Liver (tissue), 3 donors: ENCODE measurements at regions not wholly inside any gene's neighbourhood (a gene's known extent, or its start where the extent isn't known, plus 50 kb on each side); places are given as distances from the start of the nearest gene placed in this dataset.
"Not testable (repeated sequence)": the region's sequence is repeated elsewhere in the genome, so short reads cannot be mapped to it uniquely, and the experiment has no call there.

ENCODE experiments used
- EGR1 ChIP-seq, 2 donors: IDR thresholded peaks; 2 replicates each; pipeline ENCODE4 v1.6.1; 2016 to 2018; ENCODE audit warnings: antibody characterized with exemption in 2 of 2, low read depth in 2 of 2
- FOXA1 ChIP-seq: IDR thresholded peaks from 2 replicates; pipeline ENCODE4 v1.6.1; 2016; ENCODE audit warnings: antibody characterized with exemption
- GABPA ChIP-seq, 2 donors: IDR thresholded peaks in 1 of 2; conservative IDR thresholded peaks in 1 of 2; 2 replicates each; pipeline ENCODE4 v1.6.1; 2016; ENCODE audit warnings: antibody characterized with exemption in 2 of 2, mild to moderate bottlenecking in 1 of 2, moderate library complexity in 1 of 2
- HNF4A ChIP-seq, 2 donors: conservative IDR thresholded peaks; 2 replicates each; pipeline ENCODE4 v1.6.1; 2016; ENCODE audit warnings: antibody characterized with exemption in 2 of 2, mild to moderate bottlenecking in 2 of 2
- JUND ChIP-seq, 2 donors: IDR thresholded peaks; 2 replicates each; pipeline ENCODE4 v1.6.1; 2016; ENCODE audit warnings: antibody characterized with exemption in 2 of 2
- TAF1 ChIP-seq: conservative IDR thresholded peaks from 2 replicates; pipeline ENCODE4 v1.6.1; 2016; ENCODE audit warnings: antibody characterized with exemption, mild to moderate bottlenecking
- TF ChIP-seq, protein P1 (sequence below): fragments of 150-350 bp; IDR thresholded peaks from 2 replicates; pipeline ENCODE4 v1.5.1; 2017; ENCODE audit warnings: improper control_type of control experiment, low read depth, low read length; ENCODE audit not compliant: missing input control
- TF ChIP-seq, protein P2 (sequence below): IDR thresholded peaks from 2 replicates; pipeline ENCODE4 v1.6.1; 2016; ENCODE audit warnings: antibody characterized with exemption
- TF ChIP-seq, protein P3 (sequence below): IDR thresholded peaks from 2 replicates; pipeline ENCODE4 v1.6.1; 2016; ENCODE audit warnings: antibody characterized with exemption
- TF ChIP-seq, protein P4 (sequence below): IDR thresholded peaks from 2 replicates; pipeline ENCODE4 v1.6.1; 2016; ENCODE audit warnings: antibody characterized with exemption, mild to moderate bottlenecking
- donor health status: healthy.
- donor health status: healthy.

DNA sequence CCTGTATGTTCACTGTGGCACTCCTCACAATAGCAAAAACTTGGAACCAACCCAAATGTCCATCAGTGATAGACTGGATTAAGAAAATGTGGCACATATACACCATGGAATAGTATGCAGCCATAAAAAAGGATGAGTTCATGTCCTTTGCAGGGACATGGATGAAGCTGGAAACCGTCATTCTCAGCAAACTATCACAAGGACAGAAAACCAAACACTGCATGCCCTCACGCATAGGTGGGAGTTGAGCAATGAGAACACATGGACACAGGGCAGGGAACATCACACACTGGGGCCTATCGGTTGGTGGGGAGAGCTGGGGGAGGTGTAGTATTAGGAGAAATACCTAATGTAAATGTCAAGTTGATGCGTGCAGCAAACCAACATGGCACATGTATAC is 275.7 kb upstream of the TLE3 start:
- TF ChIP-seq, protein P1, sequence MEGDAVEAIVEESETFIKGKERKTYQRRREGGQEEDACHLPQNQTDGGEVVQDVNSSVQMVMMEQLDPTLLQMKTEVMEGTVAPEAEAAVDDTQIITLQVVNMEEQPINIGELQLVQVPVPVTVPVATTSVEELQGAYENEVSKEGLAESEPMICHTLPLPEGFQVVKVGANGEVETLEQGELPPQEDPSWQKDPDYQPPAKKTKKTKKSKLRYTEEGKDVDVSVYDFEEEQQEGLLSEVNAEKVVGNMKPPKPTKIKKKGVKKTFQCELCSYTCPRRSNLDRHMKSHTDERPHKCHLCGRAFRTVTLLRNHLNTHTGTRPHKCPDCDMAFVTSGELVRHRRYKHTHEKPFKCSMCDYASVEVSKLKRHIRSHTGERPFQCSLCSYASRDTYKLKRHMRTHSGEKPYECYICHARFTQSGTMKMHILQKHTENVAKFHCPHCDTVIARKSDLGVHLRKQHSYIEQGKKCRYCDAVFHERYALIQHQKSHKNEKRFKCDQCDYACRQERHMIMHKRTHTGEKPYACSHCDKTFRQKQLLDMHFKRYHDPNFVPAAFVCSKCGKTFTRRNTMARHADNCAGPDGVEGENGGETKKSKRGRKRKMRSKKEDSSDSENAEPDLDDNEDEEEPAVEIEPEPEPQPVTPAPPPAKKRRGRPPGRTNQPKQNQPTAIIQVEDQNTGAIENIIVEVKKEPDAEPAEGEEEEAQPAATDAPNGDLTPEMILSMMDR, result not testable (repeated sequence)
- not testable (repeated sequence) for TF ChIP-seq JUND (IDR thresholded peaks at IDR 0.05); GABPA (IDR thresholded peaks at IDR 0.05 in 1 of 2, conservative IDR thresholded peaks at IDR 0.05 in 1 of 2); TAF1; FOXA1; HNF4A (conservative IDR thresholded peaks at IDR 0.05); EGR1 (IDR thresholded peaks at IDR 0.05; ENCODE audit: low read depth in 2 of 2)
- TF ChIP-seq, protein P2, sequence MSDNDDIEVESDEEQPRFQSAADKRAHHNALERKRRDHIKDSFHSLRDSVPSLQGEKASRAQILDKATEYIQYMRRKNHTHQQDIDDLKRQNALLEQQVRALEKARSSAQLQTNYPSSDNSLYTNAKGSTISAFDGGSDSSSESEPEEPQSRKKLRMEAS, result not testable (repeated sequence)
- TF ChIP-seq, protein P3, sequence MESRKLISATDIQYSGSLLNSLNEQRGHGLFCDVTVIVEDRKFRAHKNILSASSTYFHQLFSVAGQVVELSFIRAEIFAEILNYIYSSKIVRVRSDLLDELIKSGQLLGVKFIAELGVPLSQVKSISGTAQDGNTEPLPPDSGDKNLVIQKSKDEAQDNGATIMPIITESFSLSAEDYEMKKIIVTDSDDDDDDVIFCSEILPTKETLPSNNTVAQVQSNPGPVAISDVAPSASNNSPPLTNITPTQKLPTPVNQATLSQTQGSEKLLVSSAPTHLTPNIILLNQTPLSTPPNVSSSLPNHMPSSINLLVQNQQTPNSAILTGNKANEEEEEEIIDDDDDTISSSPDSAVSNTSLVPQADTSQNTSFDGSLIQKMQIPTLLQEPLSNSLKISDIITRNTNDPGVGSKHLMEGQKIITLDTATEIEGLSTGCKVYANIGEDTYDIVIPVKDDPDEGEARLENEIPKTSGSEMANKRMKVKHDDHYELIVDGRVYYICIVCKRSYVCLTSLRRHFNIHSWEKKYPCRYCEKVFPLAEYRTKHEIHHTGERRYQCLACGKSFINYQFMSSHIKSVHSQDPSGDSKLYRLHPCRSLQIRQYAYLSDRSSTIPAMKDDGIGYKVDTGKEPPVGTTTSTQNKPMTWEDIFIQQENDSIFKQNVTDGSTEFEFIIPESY, result not testable (repeated sequence)
- TF ChIP-seq, protein P4, sequence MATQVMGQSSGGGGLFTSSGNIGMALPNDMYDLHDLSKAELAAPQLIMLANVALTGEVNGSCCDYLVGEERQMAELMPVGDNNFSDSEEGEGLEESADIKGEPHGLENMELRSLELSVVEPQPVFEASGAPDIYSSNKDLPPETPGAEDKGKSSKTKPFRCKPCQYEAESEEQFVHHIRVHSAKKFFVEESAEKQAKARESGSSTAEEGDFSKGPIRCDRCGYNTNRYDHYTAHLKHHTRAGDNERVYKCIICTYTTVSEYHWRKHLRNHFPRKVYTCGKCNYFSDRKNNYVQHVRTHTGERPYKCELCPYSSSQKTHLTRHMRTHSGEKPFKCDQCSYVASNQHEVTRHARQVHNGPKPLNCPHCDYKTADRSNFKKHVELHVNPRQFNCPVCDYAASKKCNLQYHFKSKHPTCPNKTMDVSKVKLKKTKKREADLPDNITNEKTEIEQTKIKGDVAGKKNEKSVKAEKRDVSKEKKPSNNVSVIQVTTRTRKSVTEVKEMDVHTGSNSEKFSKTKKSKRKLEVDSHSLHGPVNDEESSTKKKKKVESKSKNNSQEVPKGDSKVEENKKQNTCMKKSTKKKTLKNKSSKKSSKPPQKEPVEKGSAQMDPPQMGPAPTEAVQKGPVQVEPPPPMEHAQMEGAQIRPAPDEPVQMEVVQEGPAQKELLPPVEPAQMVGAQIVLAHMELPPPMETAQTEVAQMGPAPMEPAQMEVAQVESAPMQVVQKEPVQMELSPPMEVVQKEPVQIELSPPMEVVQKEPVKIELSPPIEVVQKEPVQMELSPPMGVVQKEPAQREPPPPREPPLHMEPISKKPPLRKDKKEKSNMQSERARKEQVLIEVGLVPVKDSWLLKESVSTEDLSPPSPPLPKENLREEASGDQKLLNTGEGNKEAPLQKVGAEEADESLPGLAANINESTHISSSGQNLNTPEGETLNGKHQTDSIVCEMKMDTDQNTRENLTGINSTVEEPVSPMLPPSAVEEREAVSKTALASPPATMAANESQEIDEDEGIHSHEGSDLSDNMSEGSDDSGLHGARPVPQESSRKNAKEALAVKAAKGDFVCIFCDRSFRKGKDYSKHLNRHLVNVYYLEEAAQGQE, result not testable (repeated sequence)
